ENCODE measurements at regions not wholly inside any gene's neighbourhood (a gene's known extent, or its start where the extent isn't known, plus 50 kb on each side); places are given as distances from the start of the nearest gene placed in this dataset.

GRCh38 chr11:108994887-108995286 is 330.0 kb downstream of the DDX10 start:
- DNase-seq: no peak

- DNase-seq: no peak
Observed at GRCh38 chr11:108997826-108998225, 333.0 kb downstream of the DDX10 start.

GRCh38 chr11:109000531-109000930 is 335.7 kb downstream of the DDX10 start:
- no peak for DNase-seq

GRCh38 chr11:109001585-109001984 is 336.7 kb downstream of the DDX10 start:
- DNase-seq: no peak

GRCh38 chr11:109012991-109013390 is 348.1 kb downstream of the DDX10 start:
- DNase-seq: no peak

- no peak for DNase-seq
Observed at GRCh38 chr11:109015283-109015682, 350.4 kb downstream of the DDX10 start.

- no peak for DNase-seq
Observed at GRCh38 chr11:109016724-109017123, 351.9 kb downstream of the DDX10 start.

GRCh38 chr11:109017489-109017888 is 352.6 kb downstream of the DDX10 start:
- DNase-seq: no peak

GRCh38 chr11:109018639-109019038 is 353.8 kb downstream of the DDX10 start:
- DNase-seq: no peak

GRCh38 chr11:109019342-109019936 is 354.6 kb downstream of the DDX10 start:
- DNase-seq: no peak

- DNase-seq: no peak
Observed at GRCh38 chr11:109023036-109023435, 358.2 kb downstream of the DDX10 start.

- DNase-seq: no peak
Observed at GRCh38 chr11:109026891-109027489, 362.1 kb downstream of the DDX10 start.

GRCh38 chr11:109027851-109028250 is 363.0 kb downstream of the DDX10 start:
- no peak for DNase-seq

GRCh38 chr11:109029927-109030326 is 365.1 kb downstream of the DDX10 start:
- DNase-seq: no peak

- no peak for DNase-seq
Observed at GRCh38 chr11:109033627-109034338, 368.9 kb downstream of the DDX10 start.

- no peak for DNase-seq
Observed at GRCh38 chr11:109034339-109034696, 369.4 kb downstream of the DDX10 start.

GRCh38 chr11:109035284-109035683 is 370.4 kb downstream of the DDX10 start:
- DNase-seq: no peak

- no peak for DNase-seq
Observed at GRCh38 chr11:109036011-109036410, 371.1 kb downstream of the DDX10 start.

GRCh38 chr11:109037856-109038780 is 373.2 kb downstream of the DDX10 start:
- DNase-seq: no peak

GRCh38 chr11:109039611-109040010 is 374.7 kb downstream of the DDX10 start:
- no peak for DNase-seq

- no peak for DNase-seq
Observed at GRCh38 chr11:109040303-109040702, 375.4 kb downstream of the DDX10 start.

- DNase-seq: no peak
Observed at GRCh38 chr11:109041876-109042275, 377.0 kb downstream of the DDX10 start.

GRCh38 chr11:109043315-109043714 is 378.4 kb downstream of the DDX10 start:
- DNase-seq: no peak
